HG03442 (cell line): ENCODE measurements at regions not wholly inside any gene's neighbourhood (a gene's known extent, or its start where the extent isn't known, plus 50 kb on each side); places are given as distances from the start of the nearest gene placed in this dataset.

Experiments
- ATAC-seq: cut with Tn5 transposase; IDR thresholded peaks from one replicate; pipeline ENCODE4 v1.9.1; 2021; ENCODE audit warnings: mild to moderate bottlenecking, moderate library complexity; ENCODE audit not compliant: unreplicated experiment

DNA sequence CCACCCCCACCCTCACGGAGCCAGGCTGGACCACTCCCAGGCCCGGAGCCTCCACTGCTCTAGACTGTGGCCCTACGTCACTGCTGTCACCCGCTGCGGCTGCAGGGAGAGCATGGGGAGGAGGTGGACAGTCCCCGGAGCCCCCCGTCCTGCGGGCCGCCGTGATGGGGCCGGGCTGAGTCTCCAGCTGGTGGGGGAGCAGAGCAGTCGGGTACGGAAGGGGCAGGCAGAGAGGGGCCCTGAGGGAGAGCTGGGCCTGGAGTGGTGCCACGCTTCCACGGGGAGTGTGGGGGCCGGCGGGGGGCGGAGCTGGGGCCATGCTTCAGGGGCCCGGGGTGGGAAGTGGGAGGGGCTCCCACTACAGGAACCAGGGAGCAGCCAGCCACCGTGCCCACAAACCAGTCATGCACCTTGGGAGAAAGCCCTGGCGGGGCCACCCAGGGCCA is 98.9 kb upstream of the KCNK1 start:
- no peak for ATAC-seq

DNA sequence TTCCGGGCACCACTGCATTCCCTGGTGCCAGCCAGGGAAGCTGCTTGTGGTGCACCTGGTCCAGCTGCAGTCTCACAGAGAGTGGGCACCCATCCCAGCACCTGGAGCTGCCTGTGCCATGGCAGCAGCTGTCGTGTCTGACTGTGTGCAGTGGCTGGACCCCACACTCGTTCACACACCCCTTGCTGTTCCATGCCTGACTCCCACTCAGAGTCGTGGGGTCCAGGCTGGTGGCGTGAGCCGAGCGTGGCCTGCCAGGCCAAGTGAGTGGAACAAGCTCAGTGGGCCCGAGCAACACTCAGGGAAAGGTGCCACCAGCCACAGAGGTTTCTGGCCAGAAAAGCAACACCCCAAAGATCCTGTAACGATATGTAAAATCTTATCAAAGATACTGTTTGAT is 97.2 kb upstream of the KCNK1 start:
- no peak for ATAC-seq

DNA sequence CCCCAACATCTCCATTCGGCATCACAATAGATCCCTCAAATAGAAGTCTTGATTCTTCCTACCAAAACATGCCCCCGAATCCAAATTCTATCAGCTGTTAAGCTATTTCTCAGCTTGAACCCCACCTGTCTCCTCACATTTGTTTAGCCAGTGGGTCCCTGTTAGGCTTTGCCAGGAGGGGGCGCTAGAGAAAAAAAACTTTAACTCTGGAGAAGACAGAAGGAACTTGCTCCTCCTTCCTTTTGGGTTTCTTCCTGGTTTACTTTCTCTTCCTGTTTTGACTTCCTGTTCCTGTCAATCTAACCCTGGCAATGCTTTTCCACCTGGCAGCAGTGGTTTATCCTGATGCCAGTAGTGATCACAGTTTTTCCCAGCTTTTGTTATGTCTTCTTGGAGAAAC is 95.6 kb upstream of the KCNK1 start:
- no peak for ATAC-seq

DNA sequence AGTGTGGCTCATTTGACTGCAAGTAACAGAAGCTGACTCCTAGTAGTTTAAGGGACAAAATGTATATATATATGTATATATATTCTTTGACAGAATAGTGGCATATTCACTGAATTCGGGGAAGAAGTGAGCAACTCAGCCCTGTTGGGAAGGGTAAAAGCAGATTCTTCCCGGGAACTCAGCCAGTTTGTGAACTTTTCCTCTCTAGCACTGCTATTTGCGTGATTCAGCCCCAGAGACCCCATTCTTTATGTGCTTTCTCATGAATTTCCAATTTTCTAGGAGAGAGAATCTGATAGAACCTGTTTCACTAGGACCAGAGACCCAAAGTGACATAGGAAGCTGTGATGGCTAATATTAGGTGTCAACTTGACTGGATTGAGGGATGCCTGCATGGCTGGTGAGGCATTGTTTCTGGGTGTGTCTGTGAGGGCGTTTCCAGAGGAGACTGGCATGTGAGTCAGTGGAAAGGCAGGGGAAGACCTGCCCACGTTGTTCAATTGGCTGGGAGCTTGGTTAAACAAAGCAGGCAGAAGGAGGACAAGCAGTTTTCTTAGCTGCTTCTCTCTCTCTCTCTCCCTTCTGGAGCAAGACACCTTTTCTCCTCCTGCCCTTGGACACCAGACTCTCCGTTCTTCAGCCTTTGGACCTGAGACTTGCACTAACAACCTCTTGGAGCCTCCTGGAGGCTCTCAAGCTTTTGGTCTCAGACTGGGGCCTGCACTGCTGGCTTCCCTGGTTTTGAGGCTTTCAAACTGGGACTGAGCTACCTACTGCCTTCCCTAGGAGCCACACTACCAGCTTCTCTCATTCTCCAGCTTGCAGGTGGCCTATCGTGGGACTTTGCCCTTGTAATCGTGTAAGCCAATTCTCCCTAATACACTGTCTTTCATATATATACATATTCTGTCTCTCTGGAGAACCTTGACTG is 93.4 kb upstream of the KCNK1 start:
- no peak for ATAC-seq

DNA sequence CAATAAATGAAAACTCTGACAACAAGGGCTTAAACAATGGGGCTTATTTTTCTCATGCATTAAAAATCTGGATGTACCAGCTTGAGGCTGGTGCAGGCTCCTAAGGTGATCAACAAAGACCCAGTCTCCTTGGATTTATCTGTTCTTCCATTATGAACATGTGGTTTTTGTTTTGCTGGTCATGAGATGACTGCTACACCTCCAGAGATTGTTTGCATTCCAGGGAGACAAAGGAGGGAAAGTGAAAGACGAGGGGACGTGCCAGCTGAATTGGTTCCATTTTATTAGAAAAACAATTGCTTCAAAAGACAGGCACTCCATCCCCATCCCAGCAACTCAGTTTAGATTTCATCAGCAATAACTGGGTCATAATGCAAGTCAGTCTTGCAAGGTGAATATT is 90.9 kb upstream of the KCNK1 start:
- ATAC-seq: no peak

DNA sequence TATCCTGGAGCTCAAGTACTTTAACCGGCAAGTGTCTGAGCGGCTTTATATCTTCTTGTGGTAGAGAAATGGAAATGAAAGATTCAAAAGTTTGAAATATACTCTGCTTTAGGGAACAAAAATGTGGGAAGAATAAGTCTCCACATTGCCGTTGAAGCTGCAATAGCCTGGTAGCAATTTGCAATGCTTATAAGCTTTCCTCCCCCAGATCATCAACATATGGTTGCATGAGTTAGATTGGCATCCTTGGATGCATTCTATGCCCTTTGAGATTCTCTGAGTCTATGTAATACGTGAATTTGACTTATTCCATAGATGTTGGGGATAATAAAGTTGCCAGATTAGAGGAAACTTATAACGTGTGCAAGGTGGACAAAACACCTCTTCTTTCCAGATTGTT is 86.1 kb upstream of the KCNK1 start:
- no peak for ATAC-seq

DNA sequence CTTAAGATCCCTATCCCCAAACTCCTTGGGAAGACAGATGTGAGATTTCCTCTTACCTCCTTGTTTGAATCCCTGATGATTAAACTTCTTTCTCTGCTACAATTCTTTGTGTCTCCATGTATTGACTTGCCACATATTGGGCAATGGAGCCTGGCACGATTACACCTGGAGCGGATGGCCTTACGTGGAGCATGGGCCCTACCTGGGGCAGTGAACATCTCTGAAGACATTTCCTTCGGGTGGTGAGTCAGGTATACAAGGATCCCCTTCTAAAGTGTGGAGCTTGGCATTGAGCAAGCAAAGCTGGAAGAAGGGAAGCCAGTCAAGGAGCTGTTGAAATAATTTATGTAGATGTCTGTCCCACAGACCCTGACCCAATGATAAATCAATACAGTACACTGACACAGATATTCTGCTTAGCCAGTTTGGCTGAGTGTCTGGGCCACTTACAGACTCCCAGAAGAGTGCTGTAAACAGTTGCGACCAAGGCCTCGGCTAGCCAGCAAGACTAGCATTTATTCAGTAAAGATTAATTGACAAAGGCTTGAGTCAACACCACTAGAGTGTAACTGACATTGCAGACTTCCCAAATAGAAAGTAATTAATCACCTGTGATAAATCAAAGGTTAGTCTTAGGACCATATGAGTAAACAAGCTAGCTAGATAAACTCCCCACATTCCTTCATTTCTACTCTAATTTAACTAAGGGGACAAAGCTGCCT is 83.1 kb upstream of the KCNK1 start:
- ATAC-seq: no peak

DNA sequence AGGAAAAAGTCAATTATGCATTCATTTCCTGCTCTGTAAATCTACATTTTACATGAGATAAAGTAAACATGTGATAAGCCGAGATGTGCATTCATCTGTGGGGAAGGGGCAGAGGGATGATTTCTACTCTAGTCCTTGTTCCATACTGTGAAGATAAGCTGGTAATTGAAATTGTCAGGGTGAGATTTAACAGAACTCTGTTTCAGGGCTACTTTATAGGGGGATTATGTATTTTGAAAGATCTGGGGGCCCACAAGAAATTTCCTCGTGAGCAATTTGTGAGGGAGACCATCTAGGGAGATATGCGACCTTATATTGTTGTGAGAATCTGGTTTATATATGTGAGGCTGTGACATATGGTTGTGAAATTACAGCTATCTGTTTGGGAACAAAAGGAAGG is 73.1 kb upstream of the KCNK1 start:
- ATAC-seq: no peak

DNA sequence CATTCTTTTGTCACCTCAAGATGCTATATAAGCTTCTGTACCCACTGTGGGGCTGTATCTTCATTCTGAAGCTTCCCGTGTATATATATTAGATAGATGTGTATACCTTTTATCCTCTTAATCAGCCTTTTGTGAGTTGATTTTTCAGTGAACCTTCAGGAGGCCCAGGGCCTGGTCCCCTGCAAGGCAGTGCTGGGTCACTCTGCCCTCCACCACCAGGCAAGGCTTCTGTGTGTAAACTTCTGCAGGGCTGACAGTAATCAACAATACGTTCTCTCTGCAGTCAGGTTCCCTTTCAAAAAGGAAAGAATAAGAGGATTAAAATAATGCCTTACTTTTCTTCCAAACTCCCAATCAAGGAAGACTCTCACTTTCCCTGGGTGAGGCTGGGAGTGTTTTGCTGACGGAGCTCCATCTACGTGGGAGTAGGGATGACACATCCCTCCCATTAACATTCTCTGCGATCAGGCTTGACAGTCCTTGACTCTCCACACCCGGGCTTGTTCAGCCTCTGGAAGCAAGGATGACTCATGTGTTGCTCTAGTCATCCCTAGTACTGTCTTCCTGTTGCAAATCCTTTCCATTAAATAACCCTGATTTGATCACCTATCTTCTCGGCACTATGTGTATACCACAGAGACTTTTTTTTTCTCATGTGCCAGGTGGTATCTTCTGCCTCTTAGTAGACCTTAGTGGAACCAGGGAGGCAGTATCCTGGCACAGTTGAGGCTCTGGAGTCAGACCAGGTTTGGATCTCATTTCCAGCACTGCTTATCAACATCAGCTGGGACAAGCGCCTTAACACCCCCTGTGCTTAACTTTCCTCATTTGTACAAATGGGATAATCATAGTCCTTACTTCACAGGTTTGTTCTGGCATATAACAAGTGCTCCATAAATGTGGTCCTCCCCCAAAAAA is 70.3 kb upstream of the KCNK1 start:
- no peak for ATAC-seq

DNA sequence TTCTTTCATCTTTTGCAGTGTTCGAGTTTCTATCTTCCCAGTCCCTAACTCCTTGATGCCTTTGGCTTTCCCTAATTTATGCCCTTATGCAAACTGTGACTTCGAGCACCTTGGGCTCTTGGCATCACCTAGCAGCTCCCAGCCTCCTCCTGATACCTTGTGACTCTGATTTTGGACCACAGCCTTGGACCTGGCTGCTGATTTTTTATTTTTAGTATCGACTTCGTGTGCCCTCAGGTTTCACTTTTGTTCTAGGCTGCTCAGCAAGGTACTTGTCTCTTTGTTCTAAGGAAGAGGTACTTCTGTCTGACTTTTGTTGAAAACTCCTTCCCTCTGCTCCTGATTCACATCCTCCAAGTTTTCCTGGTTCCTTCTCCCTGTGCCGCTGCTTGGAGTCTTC is 69.6 kb upstream of the KCNK1 start:
- no peak for ATAC-seq

DNA sequence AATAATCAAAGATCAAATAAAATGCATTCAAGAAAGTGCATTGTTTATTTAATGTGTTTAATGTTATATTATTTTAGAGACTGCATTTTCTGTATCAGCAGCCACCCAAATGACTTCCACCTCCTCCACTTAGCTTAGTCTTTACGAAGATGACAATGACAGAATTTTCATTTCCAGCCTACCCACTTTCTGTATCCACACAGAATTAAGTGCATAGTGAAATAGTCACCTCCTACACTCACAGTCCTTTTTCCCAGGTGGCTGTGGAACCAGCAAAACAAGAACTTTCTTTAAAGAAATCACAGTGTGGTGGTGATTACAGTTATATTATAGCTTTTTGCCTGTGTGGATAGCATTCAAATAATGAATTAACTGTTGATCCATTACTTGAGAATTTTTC is 66.2 kb upstream of the KCNK1 start:
- no peak for ATAC-seq

DNA sequence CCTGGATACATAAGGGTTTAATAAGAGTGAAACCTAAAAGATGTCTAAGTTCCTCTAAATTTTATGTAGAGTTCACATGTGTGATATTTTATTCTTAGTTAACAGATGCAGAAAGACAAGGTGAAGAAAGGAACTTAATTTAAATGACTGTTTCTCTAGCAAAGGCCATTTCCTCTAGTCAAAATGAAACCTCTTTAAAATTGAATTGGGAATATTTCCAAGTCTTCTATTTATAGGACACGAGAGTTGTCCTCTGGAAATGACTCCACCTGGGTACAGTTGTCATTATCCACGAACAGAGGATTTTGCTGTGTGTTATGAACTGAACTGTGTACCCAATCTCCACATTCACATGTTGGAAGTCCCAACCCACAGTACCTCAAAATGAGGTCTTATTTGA is 64.5 kb upstream of the KCNK1 start:
- no peak for ATAC-seq

DNA sequence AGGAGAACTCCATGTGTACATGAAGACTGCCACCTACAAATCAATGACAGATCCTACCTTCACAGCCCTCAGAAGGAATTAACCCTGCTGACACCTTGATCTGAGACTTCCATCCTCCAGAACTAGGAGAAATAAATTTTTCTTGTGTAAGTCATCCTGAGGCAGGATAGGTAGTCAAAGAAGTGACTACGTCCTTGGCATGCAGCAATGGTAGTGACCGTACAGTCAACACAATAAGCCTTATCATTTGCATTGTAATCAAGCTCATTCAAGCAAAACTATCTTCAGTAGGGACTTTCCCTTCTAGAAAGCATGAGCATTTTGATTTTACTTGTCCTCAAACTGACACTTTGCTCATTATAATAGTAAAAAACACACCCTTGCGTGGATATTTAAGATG is 64.0 kb upstream of the KCNK1 start:
- ATAC-seq: no peak

DNA sequence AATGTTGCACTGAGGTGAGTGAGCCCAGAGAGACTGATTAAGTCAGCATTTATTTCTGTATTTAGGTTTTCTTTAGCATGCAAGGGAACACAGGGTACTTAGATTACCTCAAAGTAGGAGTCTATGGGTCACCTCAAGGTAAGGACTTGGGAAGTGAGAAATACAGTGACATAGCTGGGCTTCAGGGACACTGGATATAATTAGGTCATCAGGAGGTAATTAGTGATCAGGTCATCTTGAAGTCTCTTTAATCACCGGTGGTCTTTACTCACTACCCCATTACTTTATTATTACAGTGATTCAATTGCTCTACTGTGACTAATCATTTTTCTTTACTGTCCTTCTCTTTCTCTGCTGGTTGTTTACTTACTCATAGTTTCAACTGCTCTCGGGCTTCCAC is 59.9 kb upstream of the KCNK1 start:
- no peak for ATAC-seq

DNA sequence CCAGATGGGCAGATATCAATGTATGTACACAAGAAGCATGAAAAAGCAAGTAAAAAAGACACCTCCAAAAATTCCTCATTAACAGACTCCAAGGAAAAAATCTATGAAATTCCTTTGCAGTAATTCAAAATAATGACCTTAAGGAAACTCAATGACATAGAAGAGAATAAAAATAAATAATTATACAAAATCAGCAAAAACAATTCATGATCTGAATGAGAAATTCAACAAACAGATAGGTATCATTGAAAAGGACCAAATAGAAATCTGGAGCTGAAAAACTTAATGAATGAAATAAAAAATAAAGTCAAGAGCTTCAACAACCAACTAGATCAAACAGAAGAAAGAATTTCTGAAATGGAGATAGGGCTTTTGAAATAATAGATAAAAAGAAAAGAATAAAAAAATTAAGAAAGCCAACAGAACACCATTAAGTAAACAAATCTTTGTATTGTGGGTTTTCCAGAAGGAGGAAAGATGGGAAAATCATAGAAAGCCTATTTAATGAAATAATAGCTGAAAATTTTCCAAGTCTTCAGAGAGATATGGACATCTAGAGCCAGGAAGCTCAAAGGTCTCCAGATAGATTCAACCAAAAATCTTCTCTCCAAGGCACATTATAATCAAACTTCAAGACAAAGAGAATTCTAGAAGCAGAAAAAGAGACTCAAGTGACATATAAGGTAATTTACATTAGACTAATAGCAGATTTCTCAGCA is 52.0 kb upstream of the KCNK1 start:
- no peak for ATAC-seq
